Myocyte (in vitro differentiated cells): ENCODE measurements at regions not wholly inside any gene's neighbourhood (a gene's known extent, or its start where the extent isn't known, plus 50 kb on each side); places are given as distances from the start of the nearest gene placed in this dataset.
"Not testable (repeated sequence)": the region's sequence is repeated elsewhere in the genome, so short reads cannot be mapped to it uniquely, and the experiment has no call there.

Source experiments
- DNase-seq: peaks from one replicate; pipeline ENCODE4 v3.0.0-alpha.2; 2012; ENCODE audit warnings: low read depth

- no peak for DNase-seq
Observed at GRCh38 chr11:23455321-23455891, 595.1 kb upstream of the CCDC179 start.

DNA sequence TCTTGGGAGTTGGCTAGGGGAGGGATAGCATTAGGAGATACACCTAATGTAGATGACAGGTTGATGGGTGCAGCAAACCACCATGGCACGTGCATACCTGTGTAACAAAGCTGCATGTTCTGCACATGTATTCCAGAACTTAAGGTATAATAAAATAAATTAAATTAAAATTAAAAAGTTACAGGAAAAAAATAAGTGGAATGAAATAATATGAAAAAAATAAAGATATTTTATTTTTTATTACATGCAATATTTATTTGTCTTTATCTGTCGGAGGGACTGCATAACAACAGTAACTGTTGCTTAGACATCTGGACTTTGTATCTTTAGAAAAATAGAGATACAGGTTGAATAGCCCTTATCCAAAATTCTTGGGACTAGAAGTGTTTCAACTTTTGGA, 597.4 kb upstream of the CCDC179 start:
- no peak for DNase-seq

GRCh38 chr11:23471878-23472277, 611.6 kb upstream of the CCDC179 start:
- no peak for DNase-seq

DNA sequence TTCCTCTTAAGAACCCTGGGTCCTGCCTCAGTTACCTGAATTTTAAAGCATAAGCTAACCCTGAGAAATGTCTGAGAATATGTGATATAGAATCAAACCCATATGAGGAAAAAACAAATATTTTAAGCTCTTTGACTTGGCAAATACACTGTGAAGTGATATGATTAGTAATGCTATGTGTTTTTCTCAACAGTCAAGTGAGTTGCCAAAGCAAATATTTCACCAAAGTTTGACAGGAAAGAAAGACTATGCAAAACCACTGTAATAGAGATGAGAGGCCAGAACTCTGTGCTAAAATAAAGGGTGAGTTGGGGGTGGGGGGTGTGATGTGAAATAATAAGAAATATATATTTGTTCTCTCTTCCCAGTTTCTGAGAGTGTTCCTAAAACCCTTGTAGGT, 613.5 kb upstream of the CCDC179 start:
- DNase-seq: peak; percentile 5

DNA sequence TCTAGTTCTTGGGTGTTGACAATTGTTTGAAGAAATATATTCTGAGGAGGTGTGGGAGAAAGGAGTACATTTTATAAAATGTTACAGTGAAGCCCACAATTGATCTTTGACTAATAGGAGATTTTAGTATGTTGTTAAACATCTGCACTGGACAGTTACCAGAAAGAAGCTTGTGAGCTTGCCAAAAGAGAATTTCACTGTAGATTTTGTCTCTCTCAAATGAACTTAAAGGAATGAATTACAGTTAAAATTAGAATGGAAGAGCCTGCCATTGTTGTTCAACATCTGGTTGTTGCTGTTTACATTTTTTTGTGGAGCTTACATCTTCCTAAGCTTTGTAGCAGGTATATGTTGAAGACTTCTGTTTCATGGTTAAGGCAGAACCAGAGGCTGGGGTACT, 620.5 kb upstream of the CCDC179 start:
- DNase-seq: no peak

GRCh38 chr11:23484146-23484545, 623.9 kb upstream of the CCDC179 start:
- DNase-seq: not testable (repeated sequence)

DNA sequence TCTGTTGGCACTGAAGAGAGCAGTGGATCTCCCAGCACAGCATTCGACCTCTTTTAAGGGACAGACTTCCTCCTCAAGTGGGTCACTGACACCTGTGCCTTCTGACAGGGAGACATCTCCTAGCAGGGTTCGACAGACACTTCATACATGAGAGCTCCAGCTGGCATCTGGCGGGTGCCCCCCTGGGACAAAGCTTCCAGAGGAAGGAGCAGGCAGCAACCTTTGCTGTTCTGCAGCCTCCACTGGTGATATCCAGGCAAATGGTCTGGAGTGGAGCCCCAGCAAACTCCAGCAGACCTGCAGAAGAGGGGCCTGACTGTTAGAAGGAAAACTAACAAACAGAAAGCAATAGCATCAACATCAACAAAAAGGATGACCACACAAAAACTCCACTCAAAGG, 624.3 kb upstream of the CCDC179 start:
- not testable (repeated sequence) for DNase-seq

DNA sequence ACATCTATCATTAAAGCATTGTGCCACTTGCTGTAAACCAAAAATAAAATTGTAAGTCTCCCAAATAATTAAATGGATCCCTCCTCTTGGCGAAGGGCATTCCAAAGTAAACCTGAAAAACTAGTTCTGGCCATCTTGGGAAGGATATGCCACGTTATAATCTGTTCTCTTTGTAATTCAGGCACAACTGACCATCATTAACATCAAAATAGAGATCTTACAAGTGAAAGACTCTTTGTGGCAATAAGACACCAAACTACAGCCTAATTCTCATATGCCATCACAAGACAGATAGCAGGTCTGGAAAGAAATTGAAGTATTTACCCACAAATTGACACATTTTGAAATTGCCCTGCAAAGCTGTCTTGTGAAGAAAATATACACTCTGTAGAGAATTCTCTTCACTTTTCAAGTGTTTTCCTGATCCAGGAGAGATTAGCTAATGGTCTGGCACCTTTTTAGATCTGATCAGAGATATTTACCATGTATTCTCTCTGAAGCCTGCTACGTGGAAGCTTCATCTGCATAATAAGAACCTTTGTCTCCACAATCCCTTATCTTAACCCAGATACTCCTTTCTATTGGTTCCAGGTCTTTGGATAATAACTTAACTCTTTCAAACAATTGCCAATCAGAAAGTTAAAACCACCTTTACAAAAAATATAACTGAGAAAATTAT, 630.4 kb upstream of the CCDC179 start:
- DNase-seq: no peak

- no peak for DNase-seq
Observed at GRCh38 chr11:23494981-23495380, 634.7 kb upstream of the CCDC179 start.

- no peak for DNase-seq
Observed at GRCh38 chr11:23496340-23496739, 636.1 kb upstream of the CCDC179 start.

DNA sequence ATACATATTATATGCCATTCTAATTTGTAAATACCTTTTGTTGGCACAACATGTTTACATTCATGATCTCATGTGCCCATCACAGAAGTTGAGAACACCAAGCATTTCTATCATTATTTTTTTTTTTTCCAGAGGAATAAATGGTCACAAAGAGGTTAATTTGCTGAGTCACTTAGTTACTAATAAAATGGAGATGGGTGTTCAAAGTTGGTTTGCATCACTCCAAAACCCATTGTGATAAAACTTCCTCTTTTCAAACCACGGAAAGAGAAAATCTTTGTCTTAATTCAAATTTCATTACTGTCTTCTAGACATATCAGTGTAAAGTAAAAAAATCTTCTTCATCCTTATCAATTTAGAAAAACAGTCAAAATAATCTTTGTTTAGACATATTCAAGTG, 636.8 kb upstream of the CCDC179 start:
- no peak for DNase-seq

- DNase-seq: no peak
Observed at GRCh38 chr11:23502389-23502788, 642.1 kb upstream of the CCDC179 start.

GRCh38 chr11:23502826-23503225, 642.6 kb upstream of the CCDC179 start:
- DNase-seq: no peak

GRCh38 chr11:23509023-23509422, 648.7 kb upstream of the CCDC179 start:
- no peak for DNase-seq

DNA sequence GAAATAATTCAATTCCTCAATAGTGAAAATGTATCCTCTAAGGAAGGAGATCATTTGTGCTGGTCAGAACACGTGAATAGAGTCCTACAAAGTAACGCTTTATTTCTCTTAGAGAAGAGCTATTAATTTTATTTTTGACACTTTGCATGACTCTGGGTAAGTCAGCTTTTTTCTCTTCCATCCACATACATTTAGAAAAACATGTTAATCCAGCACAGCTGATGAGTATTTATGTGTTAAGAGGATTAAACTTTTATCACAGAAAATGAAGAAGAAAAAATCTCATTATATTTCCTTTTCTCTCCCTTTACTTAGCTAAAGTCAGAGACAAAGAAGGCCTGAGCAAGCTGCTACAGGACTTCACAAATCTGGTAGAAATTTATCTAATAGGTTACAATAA, 649.5 kb upstream of the CCDC179 start:
- no peak for DNase-seq

DNA sequence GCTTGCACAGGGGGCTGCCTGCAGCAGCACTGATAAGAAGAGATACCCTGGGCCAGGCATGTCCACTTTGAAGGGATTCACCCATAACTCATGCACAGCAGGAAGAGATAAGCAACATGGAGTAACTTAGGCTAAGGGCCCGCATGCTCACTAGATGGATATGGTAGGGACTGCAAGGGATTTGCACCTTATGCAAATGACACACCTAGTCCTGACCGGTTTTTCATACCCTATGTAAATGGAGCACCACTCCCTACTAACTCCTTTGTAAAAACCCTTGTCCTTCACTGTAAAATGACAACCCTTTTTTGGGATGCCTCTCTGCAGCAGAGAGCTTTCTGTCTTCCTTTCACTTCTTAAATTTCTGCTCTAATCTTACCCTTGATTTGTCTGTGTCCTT, 658.9 kb upstream of the CCDC179 start:
- no peak for DNase-seq

DNA sequence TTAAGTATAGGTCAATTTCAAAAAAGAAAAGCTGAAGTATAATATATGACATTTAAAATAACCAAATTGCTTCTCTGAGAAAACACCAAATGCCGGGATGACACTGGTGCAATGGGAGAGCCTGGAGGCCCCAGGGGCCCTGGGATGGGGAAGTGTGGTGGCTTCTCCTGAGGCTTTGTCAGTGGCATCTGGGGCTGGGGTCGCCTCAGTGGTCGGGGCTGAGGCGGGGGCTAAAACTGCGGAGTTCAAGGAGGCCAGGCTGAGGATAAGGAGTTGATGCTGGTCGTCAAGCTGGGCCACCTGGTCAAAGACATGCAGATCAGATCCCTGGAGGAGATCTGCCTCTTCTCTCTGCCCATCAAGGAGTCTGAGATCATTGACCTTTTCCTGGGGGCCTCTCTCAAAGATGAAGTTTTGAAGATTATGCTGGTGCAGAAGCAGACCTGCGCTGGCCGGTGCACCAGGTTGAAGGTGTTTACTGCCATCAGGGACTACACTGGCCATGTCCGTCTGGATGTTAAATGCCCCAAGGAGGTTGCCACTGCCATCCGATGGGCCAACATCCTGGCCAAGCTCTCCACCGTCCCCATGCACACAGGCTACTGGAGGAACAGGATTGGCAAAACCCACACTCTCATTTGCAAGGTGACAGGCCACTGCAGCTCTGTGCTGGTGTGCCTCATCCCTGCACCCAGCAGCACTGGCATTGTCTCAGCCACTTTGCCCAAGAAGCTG, 660.1 kb upstream of the CCDC179 start:
- DNase-seq: no peak

GRCh38 chr11:23536907-23537306, 676.6 kb upstream of the CCDC179 start:
- DNase-seq: no peak

- DNase-seq: peak; percentile 78
Observed at GRCh38 chr11:23539556-23539955, 679.3 kb upstream of the CCDC179 start.

DNA sequence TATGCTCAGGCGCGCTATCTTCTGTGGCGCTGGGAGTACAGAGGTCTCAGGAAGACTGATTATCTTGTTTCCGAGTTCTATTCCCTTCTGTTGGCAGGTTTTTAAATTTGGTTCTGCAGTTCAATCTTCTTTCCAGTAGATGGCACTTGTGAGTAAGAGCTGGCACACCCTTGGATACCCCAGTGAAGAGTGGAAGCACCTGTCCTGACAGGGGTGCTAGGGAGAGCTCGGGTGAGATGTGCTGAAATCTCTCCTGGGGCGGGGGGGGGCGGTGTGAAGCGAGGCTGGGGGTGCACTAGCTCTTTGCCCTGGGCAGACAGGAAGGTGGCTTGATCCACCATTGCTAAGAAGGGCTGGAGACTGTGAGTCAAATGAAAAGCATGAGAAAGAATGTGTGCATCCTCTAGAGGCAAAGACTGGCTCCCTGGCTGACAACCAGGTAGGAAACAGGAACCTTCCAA, 679.9 kb upstream of the CCDC179 start:
- DNase-seq: peak; percentile 73

DNA sequence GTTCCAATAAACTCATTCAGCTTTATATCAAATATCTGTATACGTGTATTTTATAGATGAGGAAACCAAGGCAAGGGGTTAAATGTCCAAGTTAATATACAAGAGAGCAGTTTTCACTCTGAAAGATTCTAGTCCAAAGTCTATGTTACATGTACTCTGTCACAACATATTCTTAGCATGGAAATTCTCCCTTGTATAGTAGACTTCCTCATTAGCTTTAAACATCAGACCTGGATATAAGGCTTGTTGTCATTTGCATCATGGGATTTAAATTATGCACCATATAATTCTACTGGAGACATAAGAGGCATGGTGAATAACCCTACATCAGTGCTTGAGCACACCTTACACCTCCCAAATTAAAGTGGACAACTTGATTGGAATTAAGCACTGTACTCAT, 681.9 kb upstream of the CCDC179 start:
- DNase-seq: no peak

DNA sequence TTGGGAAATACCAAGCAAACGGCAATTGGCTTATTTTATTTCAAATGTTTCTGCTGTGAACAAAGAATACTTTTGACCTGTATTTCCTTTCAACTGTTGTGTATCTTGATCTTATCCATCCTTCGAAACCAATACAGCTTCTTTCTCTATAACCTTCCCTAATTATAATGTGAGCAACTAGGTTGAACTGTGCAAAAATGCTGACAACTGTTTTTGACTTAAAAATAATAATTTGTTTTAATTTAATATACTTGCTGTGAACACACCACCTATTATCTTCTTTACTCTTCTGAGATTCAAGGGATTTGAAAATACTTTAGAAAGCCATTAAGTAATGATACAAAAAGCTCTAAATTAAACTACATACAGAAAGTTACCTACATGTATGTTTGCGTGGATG, 682.5 kb upstream of the CCDC179 start:
- no peak for DNase-seq
